Left ventricle myocardium inferior (tissue), 1 donor: ENCODE measurements at regions not wholly inside any gene's neighbourhood (a gene's known extent, or its start where the extent isn't known, plus 50 kb on each side); places are given as distances from the start of the nearest gene placed in this dataset.
"Not testable (repeated sequence)": the region's sequence is repeated elsewhere in the genome, so short reads cannot be mapped to it uniquely, and the experiment has no call there.

Experiments
- DNase-seq: peaks from one replicate; pipeline ENCODE4 v3.0.0-alpha.2; 2020
- H3K27ac ChIP-seq: fragments of 200-600 bp; replicated peaks from 2 replicates; pipeline ENCODE4 v1.8.0; 2021
- H3K27me3 ChIP-seq: fragments of 200-600 bp; 2 replicates; pipeline ENCODE4 v1.8.0; 2021; ENCODE audit warnings: low read depth
- H3K36me3 ChIP-seq: fragments of 200-600 bp; 2 replicates; pipeline ENCODE4 v1.8.0; 2021
- H3K4me1 ChIP-seq: fragments of 200-600 bp; 2 replicates; pipeline ENCODE4 v1.8.0; 2021
- H3K4me3 ChIP-seq: fragments of 200-600 bp; 2 replicates; pipeline ENCODE4 v1.8.0; 2021; ENCODE audit warnings: mild to moderate bottlenecking, moderate library complexity
- H3K9me3 ChIP-seq: fragments of 200-600 bp; replicated peaks from 2 replicates; pipeline ENCODE4 v1.8.0; 2021
- intact Hi-C: fragments of 100-400 bp; cut with micrococcal nuclease; formaldehyde crosslinking; loops from one replicate; pipeline ENCODE4 v1.11.0; 2022
- TF ChIP-seq, protein P1 (sequence below): fragments of 200-600 bp; IDR thresholded peaks from 2 replicates; pipeline ENCODE4 v1.8.0; 2021; ENCODE audit warnings: antibody characterized with exemption, mild to moderate bottlenecking, borderline replicate concordance
- donor health status: DM: no; HTN: yes; CAD: no; lungs with severe emphysema.

DNA sequence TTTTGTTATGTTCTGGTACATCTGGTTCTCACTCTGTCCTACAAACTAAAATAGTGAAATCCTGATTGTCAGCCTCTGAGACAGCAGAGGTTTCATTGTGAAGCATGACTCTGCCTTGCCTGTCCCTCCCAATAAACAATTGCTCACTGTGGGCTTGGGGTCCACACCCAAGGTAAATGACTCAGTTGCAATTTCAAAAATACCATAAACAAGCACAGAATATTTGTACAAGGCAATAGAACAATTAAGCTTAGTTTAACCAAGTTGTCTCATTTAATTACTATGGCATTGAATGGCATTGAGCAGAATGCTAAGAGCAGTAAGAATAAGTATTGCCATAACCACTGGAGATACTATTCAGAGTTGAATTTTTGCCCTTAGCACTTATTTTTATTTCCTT, 353.6 kb downstream of the SPRY2 start:
- Histone ChIP-seq H3K4me3 (no peak overlapping the region), H3K36me3 (no peaks in the 10 kb centered on the region), H3K27ac (no peak overlapping the region), H3K4me1 (no peaks in the 10 kb centered on the region), H3K9me3 (peaks cover 1% of the 10 kb centered on the region), H3K27me3 (no peaks in the 10 kb centered on the region)
- no peak for DNase-seq
- TF ChIP-seq, protein P1, sequence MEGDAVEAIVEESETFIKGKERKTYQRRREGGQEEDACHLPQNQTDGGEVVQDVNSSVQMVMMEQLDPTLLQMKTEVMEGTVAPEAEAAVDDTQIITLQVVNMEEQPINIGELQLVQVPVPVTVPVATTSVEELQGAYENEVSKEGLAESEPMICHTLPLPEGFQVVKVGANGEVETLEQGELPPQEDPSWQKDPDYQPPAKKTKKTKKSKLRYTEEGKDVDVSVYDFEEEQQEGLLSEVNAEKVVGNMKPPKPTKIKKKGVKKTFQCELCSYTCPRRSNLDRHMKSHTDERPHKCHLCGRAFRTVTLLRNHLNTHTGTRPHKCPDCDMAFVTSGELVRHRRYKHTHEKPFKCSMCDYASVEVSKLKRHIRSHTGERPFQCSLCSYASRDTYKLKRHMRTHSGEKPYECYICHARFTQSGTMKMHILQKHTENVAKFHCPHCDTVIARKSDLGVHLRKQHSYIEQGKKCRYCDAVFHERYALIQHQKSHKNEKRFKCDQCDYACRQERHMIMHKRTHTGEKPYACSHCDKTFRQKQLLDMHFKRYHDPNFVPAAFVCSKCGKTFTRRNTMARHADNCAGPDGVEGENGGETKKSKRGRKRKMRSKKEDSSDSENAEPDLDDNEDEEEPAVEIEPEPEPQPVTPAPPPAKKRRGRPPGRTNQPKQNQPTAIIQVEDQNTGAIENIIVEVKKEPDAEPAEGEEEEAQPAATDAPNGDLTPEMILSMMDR = no peak
- intact Hi-C loops = no loop called here

DNA sequence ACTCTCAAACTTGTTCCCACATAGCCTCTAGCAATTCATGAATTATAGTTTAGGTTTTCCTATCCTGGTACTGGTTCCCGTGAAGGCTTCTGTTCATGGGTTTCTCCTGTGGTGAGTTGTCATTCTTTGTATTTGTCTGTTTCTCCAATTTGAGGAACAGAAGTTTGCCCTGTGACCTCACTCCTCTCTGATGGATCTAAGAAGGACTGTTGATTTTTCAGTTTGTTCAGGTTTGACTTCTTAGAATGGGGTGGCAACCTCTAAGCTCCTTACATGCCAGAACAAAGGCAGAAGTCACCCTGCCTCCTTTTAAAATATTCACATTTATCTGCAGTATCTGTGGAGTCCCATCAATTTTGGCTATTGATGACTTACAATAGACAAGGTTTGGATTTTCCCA, 354.0 kb downstream of the SPRY2 start:
- Histone ChIP-seq H3K9me3 (peaks cover 6% of the 10 kb centered on the region), H3K36me3 (no peaks in the 10 kb centered on the region), H3K4me1 (no peaks in the 10 kb centered on the region), H3K4me3 (no peak overlapping the region), H3K27me3 (no peaks in the 10 kb centered on the region), H3K27ac (no peak overlapping the region)
- no peak for DNase-seq
- intact Hi-C loops = no loop called here
- TF ChIP-seq, protein P1 = no peak

DNA sequence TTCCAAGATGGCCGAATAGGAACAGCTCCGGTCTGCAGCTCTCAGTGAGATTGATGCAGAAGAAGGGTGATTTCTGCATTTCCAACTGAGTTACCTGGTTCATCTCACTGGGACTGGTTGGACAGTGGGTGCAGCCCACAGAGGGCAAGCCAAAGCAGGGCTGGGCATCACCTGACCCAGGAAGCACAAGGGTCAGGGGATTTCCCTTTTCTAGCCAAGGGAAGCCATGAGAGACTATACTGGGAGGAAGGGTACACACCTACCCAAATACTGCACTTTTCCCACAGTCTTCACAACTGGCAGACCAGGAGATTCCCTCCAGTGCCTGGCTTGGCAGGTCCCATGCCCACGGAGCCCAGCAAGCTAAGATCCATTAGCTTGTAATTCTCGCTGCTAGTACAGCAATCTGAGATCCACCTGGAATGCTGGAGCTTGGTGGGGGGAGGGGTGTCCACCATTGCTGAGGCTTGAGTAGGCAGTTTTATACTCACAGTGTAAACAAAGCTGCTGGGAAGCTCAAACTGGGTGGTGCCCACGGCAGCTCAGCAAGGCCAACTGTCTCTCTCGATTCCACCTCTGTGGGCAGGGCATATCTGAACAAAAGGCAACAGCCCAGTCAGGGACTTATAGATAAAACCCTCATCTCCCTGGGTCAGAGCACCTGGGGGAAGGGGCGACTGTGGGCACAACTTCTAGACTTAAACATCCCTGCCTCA, 365.8 kb downstream of the SPRY2 start:
- H3K36me3 ChIP-seq, H3K27me3 ChIP-seq, DNase-seq, H3K4me3 ChIP-seq, H3K4me1 ChIP-seq, intact Hi-C loops, H3K27ac ChIP-seq: not testable (repeated sequence)
- peaks cover 46% of the 10 kb centered on the region for H3K9me3 ChIP-seq

DNA sequence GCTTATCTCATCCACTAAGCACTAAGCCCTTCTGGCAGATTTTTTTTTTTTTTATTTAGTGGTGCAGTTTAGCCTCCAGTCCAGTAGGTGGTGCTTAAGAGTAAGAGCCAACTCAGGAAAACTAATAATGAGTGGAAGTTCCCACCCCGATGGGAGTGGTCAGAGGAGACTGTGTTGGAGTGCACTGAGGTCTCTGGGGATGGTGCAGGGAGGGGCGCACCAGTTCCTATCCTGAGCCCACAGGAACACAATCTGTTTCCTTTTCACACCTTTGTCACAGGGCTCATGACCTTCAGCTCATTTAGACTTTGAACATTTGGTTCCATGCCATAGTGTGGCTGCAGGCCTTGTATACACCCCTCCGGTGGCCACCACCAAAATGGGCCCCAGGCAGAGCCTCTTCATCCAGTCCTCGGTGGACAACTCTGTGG, 367.4 kb downstream of the SPRY2 start:
- H3K27ac ChIP-seq = no peak overlapping the region
- DNase-seq = peak; percentile 45
- H3K4me1 ChIP-seq = peaks cover 7% of the 10 kb centered on the region
- H3K4me3 ChIP-seq = no peak overlapping the region
- no peaks in the 10 kb centered on the region for H3K27me3 ChIP-seq
- H3K9me3 ChIP-seq = peaks cover 32% of the 10 kb centered on the region
- intact Hi-C loops = no loop called here
- no peaks in the 10 kb centered on the region for H3K36me3 ChIP-seq
- TF ChIP-seq, protein P1 = peak; percentile 66

DNA sequence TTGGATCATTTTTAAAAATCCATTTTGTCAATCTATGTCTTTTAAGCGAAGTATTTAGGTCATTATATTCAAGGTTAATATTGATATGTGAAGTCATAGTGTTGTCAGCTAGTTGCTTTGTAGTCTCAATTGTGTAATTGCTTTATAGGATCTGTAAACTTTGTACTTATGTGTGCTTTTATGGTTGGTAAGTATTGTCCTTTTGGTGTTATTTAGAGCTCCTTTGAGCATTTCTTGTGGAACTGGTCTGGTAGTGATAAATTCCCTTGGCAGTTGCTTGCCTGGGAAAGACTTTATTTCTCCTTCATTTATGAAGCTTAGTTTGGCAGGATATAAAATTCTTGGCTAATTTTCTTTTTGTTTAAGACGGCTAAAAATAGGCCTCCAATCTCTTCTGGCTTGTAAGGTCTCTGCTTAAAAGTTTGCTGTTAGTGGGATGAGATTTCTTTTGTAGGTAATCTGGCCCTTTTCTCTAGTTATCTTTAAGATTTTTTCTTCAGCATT, 368.8 kb downstream of the SPRY2 start:
- no peak for DNase-seq
- H3K36me3 ChIP-seq = no peaks in the 10 kb centered on the region
- H3K9me3 ChIP-seq = peaks cover 24% of the 10 kb centered on the region
- no peak overlapping the region for H3K27ac ChIP-seq
- peaks cover 7% of the 10 kb centered on the region for H3K4me1 ChIP-seq
- H3K27me3 ChIP-seq = no peaks in the 10 kb centered on the region
- intact Hi-C loops = no loop called here
- no peak overlapping the region for H3K4me3 ChIP-seq
- TF ChIP-seq, protein P1 = no peak

DNA sequence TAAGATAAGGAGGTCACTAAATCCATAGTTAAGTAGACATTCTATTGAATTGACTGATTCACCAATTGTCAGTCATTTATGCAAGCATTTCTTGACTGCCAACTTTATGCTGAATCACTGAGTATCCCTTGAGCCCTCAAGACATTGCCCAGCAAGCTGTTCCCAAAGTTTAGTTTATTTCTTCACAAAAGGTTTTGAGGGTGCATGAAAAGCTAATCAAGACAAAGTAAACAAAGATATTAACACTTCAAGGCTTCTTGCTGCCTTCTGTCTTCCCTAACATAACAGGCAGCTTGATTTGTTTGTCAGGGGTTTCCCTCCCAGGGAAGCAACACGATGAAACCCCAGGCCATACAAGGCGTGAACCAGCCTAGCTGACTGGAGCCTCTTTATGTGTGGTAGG, 374.4 kb downstream of the SPRY2 start:
- no peaks in the 10 kb centered on the region for H3K4me1 ChIP-seq
- H3K9me3 ChIP-seq = peaks cover 18% of the 10 kb centered on the region
- H3K27me3 ChIP-seq = no peaks in the 10 kb centered on the region
- H3K27ac ChIP-seq = no peak overlapping the region
- TF ChIP-seq, protein P1 = no peak
- H3K4me3 ChIP-seq = no peak overlapping the region
- intact Hi-C loops = no loop called here
- no peak for DNase-seq
- no peaks in the 10 kb centered on the region for H3K36me3 ChIP-seq
